ENCODE measurements at regions not wholly inside any gene's neighbourhood (a gene's known extent, or its start where the extent isn't known, plus 50 kb on each side); places are given as distances from the start of the nearest gene placed in this dataset.

DNA sequence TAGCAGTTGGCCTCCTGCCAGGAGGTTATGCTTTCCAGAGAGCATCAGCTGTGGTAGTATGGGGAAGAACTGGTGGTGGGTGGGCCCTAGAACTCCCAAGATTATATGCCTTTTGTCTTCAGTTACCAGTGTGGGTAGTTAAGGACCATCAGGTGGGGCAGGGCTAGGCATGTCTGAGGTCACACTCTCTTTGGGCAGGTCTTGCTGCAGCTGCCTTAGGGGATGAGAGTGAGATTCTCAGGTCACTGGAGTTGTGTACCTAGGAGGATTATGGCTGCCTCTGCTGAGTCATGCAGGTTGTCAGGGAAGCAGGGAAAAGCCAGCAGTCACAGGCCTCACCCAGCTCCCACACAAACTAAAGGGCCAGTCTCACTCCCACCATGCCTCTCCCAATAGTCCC lies 172.9 kb upstream of the GYPA start:
- Histone ChIP-seq H2BK15ac (ENCODE audit: low read depth, low read length) (no peak overlapping the region), H3K23ac (ENCODE audit: low read depth, low read length) (no peak overlapping the region), H4K20me1 (ENCODE audit: insufficient read depth, low read length) (no peaks in the 10 kb centered on the region), H2BK120ac (ENCODE audit: low read depth, low read length) (no peak overlapping the region), H3K4me1 (ENCODE audit: control insufficient read depth, insufficient read depth, low read length) (no peaks in the 10 kb centered on the region), H3K18ac (ENCODE audit: low read depth, low read length) (no peak overlapping the region), H3K27me3 (ENCODE audit: control insufficient read depth, insufficient read depth, low read length) (no peaks in the 10 kb centered on the region), H2AK9ac (replicated peaks; ENCODE audit: low read depth, low read length, poor library complexity) (no peak overlapping the region), H2AFZ (replicated peaks; ENCODE audit: low read length, poor library complexity) (no peak overlapping the region), H4K91ac (ENCODE audit: insufficient read depth, low read depth, low read length) (no peak overlapping the region), H3K56ac (ENCODE audit: extremely low read depth, insufficient read depth, low read length) (no peak overlapping the region), H3K36me3 (ENCODE audit: control insufficient read depth, insufficient read depth, low read length) (no peaks in the 10 kb centered on the region), H2BK5ac (ENCODE audit: low read depth, low read length, poor library complexity, severe bottlenecking) (no peak overlapping the region), H2AK5ac (ENCODE audit: low read depth, low read length) (no peak overlapping the region), H3K9ac (ENCODE audit: low read depth, low read length) (no peak overlapping the region), H3K79me1 (ENCODE audit: low read depth in 1 of 2, low read length in 2 of 2) (no peaks in the 10 kb centered on the region), H4K8ac (ENCODE audit: low read depth in 2 of 2, low read length in 2 of 2) (no peak overlapping the region), H3K9me1 (ENCODE audit: insufficient read depth, low read length) (no peaks in the 10 kb centered on the region), H3K4me3 (ENCODE audit: insufficient read depth, low read depth, low read length) (no peak overlapping the region), H3K9me3 (ENCODE audit: control insufficient read depth, insufficient read depth, low read length) (peaks cover 8% of the 10 kb centered on the region; the same call in 1 of the 2 replicates), H3K27ac (ENCODE audit: insufficient read depth, low read length) (no peak overlapping the region), H3K14ac (replicated peaks; ENCODE audit: low read depth, low read length) (no peak overlapping the region), H3K4ac (ENCODE audit: low read depth, low read length) (no peak overlapping the region), H3K4me2 (ENCODE audit: low read depth, low read length) (no peak overlapping the region), H4K5ac (ENCODE audit: low read depth, low read length) (no peak overlapping the region), H2BK20ac (ENCODE audit: low read depth, low read length) (no peak overlapping the region)
- ChIA-PET CTCF (no interaction called here), POLR2A (ENCODE audit: unreplicated experiment) (no interaction called here)
- in situ Hi-C loops (cut with MboI; ENCODE audit: low sequenced_read_pairs) (no loop called here), intact Hi-C loops (cut with micrococcal nuclease) (no loop called here), dilution Hi-C loops (cut with HindIII; ENCODE audit: low sequenced_read_pairs, unreplicated experiment) (no loop called here)
- no peak for ATAC-seq (ENCODE audit: low read depth)
- no TSS peak for BruUV-seq (replicated peaks)
- DNase-seq: no peak
- no peak for TF ChIP-seq ELK1 (IDR thresholded peaks at IDR 0.05; ENCODE audit: borderline replicate concordance, low read depth, low read length)
